Astrocyte (in vitro differentiated cells and primary cell): ENCODE measurements at regions not wholly inside any gene's neighbourhood (a gene's known extent, or its start where the extent isn't known, plus 50 kb on each side); places are given as distances from the start of the nearest gene placed in this dataset.

Experiments
- DNase-seq: peaks from one replicate; pipeline ENCODE4 v3.0.0-alpha.2; 2010; ENCODE audit warnings: low read depth
- FAIRE-seq: peaks from 2 replicates; lab custom pipeline; 2011; peaks lifted over from hg19 to GRCh38; lab: Jason Lieb, UNC
- H2AFZ ChIP-seq: 2 replicates; pipeline ENCODE4 v1.6.0; 2012; ENCODE audit warnings: low read depth, low read length, inconsistent platforms
- H3K27ac ChIP-seq: 2 replicates; pipeline ENCODE4 v1.5.1; 2011; ENCODE audit warnings: low read depth, low read length, inconsistent platforms
- H3K27me3 ChIP-seq: 2 replicates; pipeline ENCODE4 v1.6.0; 2011; ENCODE audit warnings: low read length, inconsistent platforms; ENCODE audit not compliant: insufficient read depth
- H3K36me3 ChIP-seq: 2 replicates; pipeline ENCODE4 v1.5.1; 2011; ENCODE audit warnings: low read length, inconsistent platforms; ENCODE audit not compliant: insufficient read depth
- H3K4me1 ChIP-seq: 2 replicates; pipeline ENCODE4 v1.5.1; 2011; ENCODE audit warnings: low read length, inconsistent platforms; ENCODE audit not compliant: insufficient read depth
- H3K4me2 ChIP-seq: 2 replicates; pipeline ENCODE4 v1.6.0; 2012; ENCODE audit warnings: low read length, inconsistent platforms
- H3K4me3 ChIP-seq: 2 replicates; pipeline ENCODE4 v1.5.1; 2011; ENCODE audit warnings: low read depth, mild to moderate bottlenecking, low read length, inconsistent platforms; ENCODE audit not compliant: insufficient read depth
- H3K79me2 ChIP-seq: 2 replicates; pipeline ENCODE4 v1.6.0; 2012; ENCODE audit warnings: mild to moderate bottlenecking, low read length, inconsistent platforms; ENCODE audit not compliant: insufficient read depth
- H3K9ac ChIP-seq: 2 replicates; pipeline ENCODE4 v1.6.0; 2012; ENCODE audit warnings: mild to moderate bottlenecking, low read length, inconsistent platforms
- H3K9me3 ChIP-seq: 2 replicates; pipeline ENCODE4 v1.5.1; 2012; ENCODE audit warnings: low read depth, mild to moderate bottlenecking, low read length, inconsistent platforms; ENCODE audit not compliant: insufficient read depth
- H4K20me1 ChIP-seq: 2 replicates; pipeline ENCODE4 v1.6.0; 2012; ENCODE audit warnings: low read length, inconsistent platforms; ENCODE audit not compliant: insufficient read depth
- H3K27ac Mint-ChIP-seq: one replicate; pipeline ENCODE4 v1.8.0; 2021; ENCODE audit warnings: mild to moderate bottlenecking, mixed read lengths; ENCODE audit not compliant: unreplicated experiment
- H3K27me3 Mint-ChIP-seq: one replicate; pipeline ENCODE4 v1.8.0; 2021; ENCODE audit warnings: low read depth, mixed read lengths; ENCODE audit not compliant: unreplicated experiment
- H3K36me3 Mint-ChIP-seq: one replicate; pipeline ENCODE4 v1.8.0; 2021; ENCODE audit warnings: low read depth, mixed read lengths; ENCODE audit not compliant: unreplicated experiment
- H3K4me1 Mint-ChIP-seq: one replicate; pipeline ENCODE4 v1.8.0; 2021; ENCODE audit warnings: low read depth, mixed read lengths; ENCODE audit not compliant: unreplicated experiment
- H3K4me3 Mint-ChIP-seq: one replicate; pipeline ENCODE4 v1.8.0; 2021; ENCODE audit warnings: mild to moderate bottlenecking, moderate library complexity, mixed read lengths; ENCODE audit not compliant: unreplicated experiment
- H3K9me3 Mint-ChIP-seq: one replicate; pipeline ENCODE4 v1.8.0; 2021; ENCODE audit warnings: mild to moderate bottlenecking, mixed read lengths; ENCODE audit not compliant: unreplicated experiment
- CTCF ChIP-seq: IDR thresholded peaks from 2 replicates; pipeline ENCODE4 v1.5.1; 2011; ENCODE audit warnings: low read depth, mild to moderate bottlenecking, inconsistent platforms, low read length, moderate library complexity; ENCODE audit not compliant: insufficient read depth
- EZH2 ChIP-seq: IDR thresholded peaks from 2 replicates; pipeline ENCODE4 v1.6.1; 2012; ENCODE audit warnings: mild to moderate bottlenecking, low read length, inconsistent platforms; ENCODE audit not compliant: insufficient read depth

GRCh38 chr22:49629586-49630447, 197.9 kb downstream of the BRD1 start:
- Mint-ChIP-seq H3K4me1 (no peaks in the 10 kb centered on the region), H3K36me3 (no peaks in the 10 kb centered on the region), H3K9me3 (peaks cover 3% of the 10 kb centered on the region), H3K27me3 (peaks cover 36% of the 10 kb centered on the region), H3K4me3 (no peak overlapping the region), H3K27ac (no peak overlapping the region)
- Histone ChIP-seq H3K9ac (no peak overlapping the region), H3K4me1 (no peaks in the 10 kb centered on the region), H3K36me3 (no peaks in the 10 kb centered on the region), H3K27ac (no peak overlapping the region), H3K4me2 (no peak overlapping the region), H3K4me3 (no peak overlapping the region), H3K79me2 (no peaks in the 10 kb centered on the region), H3K9me3 (no peaks in the 10 kb centered on the region), H4K20me1 (no peaks in the 10 kb centered on the region), H2AFZ (no peak overlapping the region), H3K27me3 (no peaks in the 10 kb centered on the region)
- DNase-seq (no peak), FAIRE-seq (no peak)
- TF ChIP-seq CTCF (no peak), EZH2 (no peak)

- Mint-ChIP-seq H3K27ac (no peak overlapping the region), H3K9me3 (peaks cover 3% of the 10 kb centered on the region)
These were observed 198.5 kb downstream of the BRD1 start for GRCh38 chr22:49629261-49629570.

More at GRCh38 chr22:49629261-49629570, 198.5 kb downstream of the BRD1 start:
- H3K27me3 ChIP-seq = no peaks in the 10 kb centered on the region
- Mint-ChIP-seq H3K4me3 (no peak overlapping the region), H3K4me1 (no peaks in the 10 kb centered on the region), H3K27me3 (peaks cover 34% of the 10 kb centered on the region), H3K36me3 (no peaks in the 10 kb centered on the region)
- no peaks in the 10 kb centered on the region for H4K20me1 ChIP-seq
- DNase-seq (no peak), FAIRE-seq (no peak)
- H3K4me1 ChIP-seq = no peaks in the 10 kb centered on the region
- H3K9me3 ChIP-seq = no peaks in the 10 kb centered on the region
- H3K4me2 ChIP-seq = no peak overlapping the region
- no peaks in the 10 kb centered on the region for H3K79me2 ChIP-seq
- no peak overlapping the region for H2AFZ ChIP-seq
- no peaks in the 10 kb centered on the region for H3K36me3 ChIP-seq
- no peak overlapping the region for H3K9ac ChIP-seq
- H3K27ac ChIP-seq = no peak overlapping the region
- no peak for TF ChIP-seq CTCF
- TF ChIP-seq EZH2 = no peak
- H3K4me3 ChIP-seq = no peak overlapping the region
